ENCODE measurements at regions not wholly inside any gene's neighbourhood (a gene's known extent, or its start where the extent isn't known, plus 50 kb on each side); places are given as distances from the start of the nearest gene placed in this dataset.

DNA sequence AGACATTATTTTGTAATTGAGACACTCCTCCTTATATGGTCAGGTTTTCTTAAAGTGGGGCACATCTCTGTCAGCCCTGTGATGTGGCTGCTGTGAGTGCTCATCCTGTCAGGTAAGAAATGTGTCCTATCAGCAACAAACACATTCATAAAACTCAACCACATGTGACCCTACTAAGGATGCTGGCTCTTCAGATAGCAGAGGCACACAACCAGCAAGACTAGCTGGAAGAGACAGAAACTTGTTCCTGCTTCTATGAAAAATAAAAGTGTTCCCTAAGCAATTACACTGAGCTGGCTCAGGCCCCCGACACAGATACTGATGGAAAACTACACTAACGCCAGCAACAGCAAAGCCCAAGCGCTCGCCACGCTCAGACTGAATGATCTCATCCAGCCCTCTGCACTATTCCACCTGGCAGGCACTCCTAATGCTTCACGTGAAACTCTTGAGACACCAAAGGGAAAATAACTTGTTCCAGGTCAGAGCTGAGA, 49.8 kb upstream of the CYP2D6 start:
- DNase-seq (ENCODE audit: low read depth), result peak; percentile 24

Data from iris pigment epithelial cell (primary cell).